NCI-H2029 (cell line): ENCODE measurements at regions not wholly inside any gene's neighbourhood (a gene's known extent, or its start where the extent isn't known, plus 50 kb on each side); places are given as distances from the start of the nearest gene placed in this dataset.

Source experiments
- DNase-seq: peaks from one replicate; lab custom pipeline; 2025; lab: John Stamatoyannopoulos, UW

DNA sequence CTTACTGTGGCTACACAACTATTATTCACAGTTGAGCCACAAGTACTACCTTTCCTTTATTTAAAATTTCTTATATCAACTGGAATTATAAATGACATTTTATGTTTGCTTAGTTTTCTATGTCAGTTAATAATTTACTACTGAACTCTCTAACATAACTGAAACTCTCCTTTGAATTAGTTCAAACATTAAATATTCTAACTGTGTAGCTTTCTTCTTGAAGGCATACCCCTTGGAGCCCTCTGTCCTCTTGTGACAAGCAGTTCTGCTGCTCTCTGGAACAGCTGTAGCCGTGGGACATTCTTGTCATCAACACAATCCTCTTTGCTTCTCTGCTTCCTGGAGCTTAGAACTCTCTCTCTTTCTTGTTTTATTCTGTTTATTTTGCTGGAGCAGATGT, 244.8 kb downstream of the NHLRC3 start:
- DNase-seq: no peak

DNA sequence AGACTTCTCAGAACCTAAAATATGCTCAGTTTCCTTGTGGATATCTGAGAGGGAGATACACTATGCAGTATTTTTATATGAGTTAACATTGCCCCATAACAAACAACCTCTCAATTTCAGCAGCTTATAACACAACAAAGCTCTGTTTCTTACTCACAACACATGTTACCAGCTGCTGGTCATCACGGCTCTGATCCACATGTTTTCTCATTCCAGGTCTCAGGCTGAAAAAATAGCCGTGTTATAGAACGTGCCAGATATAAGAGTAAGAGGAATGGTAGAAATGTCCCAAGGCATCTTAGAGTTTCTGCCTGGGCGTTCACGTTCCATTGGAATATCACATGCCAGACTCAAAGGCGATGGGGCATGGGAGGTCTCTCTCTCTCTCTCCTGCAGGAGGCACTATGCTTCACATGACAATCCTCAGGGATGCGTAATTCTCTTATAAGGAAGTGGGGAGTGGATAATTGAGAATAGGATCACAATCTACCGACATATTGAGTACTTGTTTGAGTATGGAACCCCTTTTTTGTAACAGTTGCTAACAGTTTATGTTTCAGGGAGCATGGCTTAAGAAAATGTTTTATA, 246.6 kb downstream of the NHLRC3 start:
- no peak for DNase-seq
